ENCODE measurements at regions not wholly inside any gene's neighbourhood (a gene's known extent, or its start where the extent isn't known, plus 50 kb on each side); places are given as distances from the start of the nearest gene placed in this dataset.

DNA sequence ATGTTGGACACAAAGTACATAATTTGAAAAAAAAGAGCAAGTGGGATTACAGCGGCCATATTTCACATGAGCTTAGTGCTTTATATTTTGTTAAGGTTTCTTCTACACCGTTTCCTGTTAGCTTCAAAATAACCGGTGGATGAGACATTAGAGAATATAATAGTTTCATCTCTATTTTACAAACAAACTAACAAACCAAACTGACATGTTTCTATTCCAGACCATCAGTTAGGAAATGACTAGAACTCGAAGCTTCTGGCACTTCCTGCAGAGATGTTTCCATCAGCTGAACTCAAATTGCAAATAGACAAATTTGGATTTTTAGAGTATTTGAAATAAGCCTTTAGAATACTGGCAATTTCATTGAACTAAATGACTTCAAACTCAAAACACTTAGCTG, 86.5 kb downstream of the MTRR start:
- no peak for TF ChIP-seq CTCF (conservative IDR thresholded peaks at IDR 0.05)
- no peak for TF ChIP-seq ZFX (IDR thresholded peaks at IDR 0.05)

Data from C4-2B (cell line).